IMR-90 (cell line): ENCODE measurements at regions not wholly inside any gene's neighbourhood (a gene's known extent, or its start where the extent isn't known, plus 50 kb on each side); places are given as distances from the start of the nearest gene placed in this dataset.

Experiments used
- ATAC-seq: fragments of 200-7000 bp; cut with Tn5 transposase; 2 replicates; pipeline ENCODE4 v1.9.1; 2020; ENCODE audit warnings: low read depth, mild to moderate bottlenecking, moderate library complexity
- BruUV-seq: library from RNA; stranded (reverse); fragments of 400-500 nt; replicated peaks from 2 replicates; lab custom pipeline; 2021; lab: Mats Ljungman, UMichigan
- CTCF ChIA-PET: fragments of 300-600 bp; formaldehyde crosslinking; extraction: SDS; loops from one replicate; lab custom pipeline; 2021; ENCODE audit warnings: antibody characterized with exemption; lab: Yijun Ruan, JAX
- POLR2A ChIA-PET: fragments of 300-600 bp; sonication (Branson Sonifier 250); formaldehyde crosslinking; loops from one replicate; lab custom pipeline; 2022; ENCODE audit warnings: antibody characterized with exemption; ENCODE audit not compliant: unreplicated experiment; lab: Charles Lee
- DNase-seq: peaks from one replicate; pipeline ENCODE4 v3.0.0; 2013
- H2AFZ ChIP-seq: replicated peaks from 2 replicates; pipeline ENCODE3; 2013; ENCODE audit warnings: low read length, mild to moderate bottlenecking; ENCODE audit not compliant: poor library complexity
- H2AK5ac ChIP-seq: 2 replicates; pipeline ENCODE4 v1.6.1; 2013; ENCODE audit warnings: low read depth, low read length, inconsistent platforms
- H2AK9ac ChIP-seq: replicated peaks from 2 replicates; pipeline ENCODE3; 2013; ENCODE audit warnings: mild to moderate bottlenecking, low read depth, low read length, moderate library complexity; ENCODE audit not compliant: poor library complexity
- H2BK120ac ChIP-seq: 2 replicates; pipeline ENCODE4 v1.6.1; 2013; ENCODE audit warnings: low read depth, low read length, inconsistent platforms
- H2BK15ac ChIP-seq: 3 replicates; pipeline ENCODE4 v1.6.1; 2013; ENCODE audit warnings: low read depth, low read length, inconsistent platforms
- H2BK20ac ChIP-seq: 2 replicates; pipeline ENCODE4 v1.6.1; 2013; ENCODE audit warnings: low read depth, mild to moderate bottlenecking, inconsistent platforms, low read length, moderate library complexity
- H2BK5ac ChIP-seq: 2 replicates; pipeline ENCODE4 v1.6.1; 2013; ENCODE audit warnings: mild to moderate bottlenecking, low read depth, low read length, inconsistent platforms; ENCODE audit not compliant: poor library complexity, severe bottlenecking
- H3K14ac ChIP-seq: replicated peaks from 2 replicates; pipeline ENCODE4 v1.6.1; 2013; ENCODE audit warnings: low read depth, low read length, inconsistent platforms
- H3K18ac ChIP-seq: 2 replicates; pipeline ENCODE4 v1.6.1; 2013; ENCODE audit warnings: low read depth, low read length, control low read depth
- H3K23ac ChIP-seq: 2 replicates; pipeline ENCODE4 v1.6.1; 2013; ENCODE audit warnings: low read depth, low read length, inconsistent platforms
- H3K27ac ChIP-seq: 2 replicates; pipeline ENCODE4 v1.5.1; 2013; ENCODE audit warnings: mild to moderate bottlenecking, control low read depth, low read length; ENCODE audit not compliant: insufficient read depth
- H3K27me3 ChIP-seq: 2 replicates; pipeline ENCODE4 v1.6.1; 2013; ENCODE audit warnings: low read length; ENCODE audit not compliant: control insufficient read depth, insufficient read depth
- H3K36me3 ChIP-seq: 2 replicates; pipeline ENCODE4 v1.6.1; 2013; ENCODE audit warnings: low read length, mixed read lengths; ENCODE audit not compliant: control insufficient read depth, insufficient read depth
- H3K4ac ChIP-seq: 2 replicates; pipeline ENCODE4 v1.6.1; 2013; ENCODE audit warnings: low read depth, low read length, inconsistent platforms
- H3K4me1 ChIP-seq: 2 replicates; pipeline ENCODE4 v1.6.1; 2013; ENCODE audit warnings: low read length, mixed read lengths; ENCODE audit not compliant: control insufficient read depth, insufficient read depth
- H3K4me2 ChIP-seq: 2 replicates; pipeline ENCODE4 v1.6.1; 2013; ENCODE audit warnings: low read depth, mild to moderate bottlenecking, control low read depth, low read length, moderate library complexity
- H3K4me3 ChIP-seq: 2 replicates; pipeline ENCODE4 v1.5.1; 2013; ENCODE audit warnings: low read depth, mild to moderate bottlenecking, control low read depth, low read length, moderate library complexity; ENCODE audit not compliant: insufficient read depth
- H3K56ac ChIP-seq: 2 replicates; pipeline ENCODE4 v1.6.1; 2013; ENCODE audit warnings: low read length, inconsistent platforms; ENCODE audit not compliant: insufficient read depth; ENCODE audit errors: extremely low read depth
- H3K79me1 ChIP-seq, 2 experiments: 2 replicates each; pipeline ENCODE4 v1.6.1; 2013; ENCODE audit warnings: low read length in 2 of 2, inconsistent platforms in 1 of 2, low read depth in 1 of 2
- H3K9ac ChIP-seq: 2 replicates; pipeline ENCODE4 v1.6.1; 2013; ENCODE audit warnings: low read depth, low read length, control low read depth
- H3K9me1 ChIP-seq: 2 replicates; pipeline ENCODE4 v1.6.1; 2013; ENCODE audit warnings: low read length, inconsistent platforms; ENCODE audit not compliant: insufficient read depth
- H3K9me3 ChIP-seq: 2 replicates; pipeline ENCODE4 v1.6.1; 2013; ENCODE audit warnings: low read length; ENCODE audit not compliant: control insufficient read depth, insufficient read depth
- H4K20me1 ChIP-seq: 2 replicates; pipeline ENCODE4 v1.6.1; 2013; ENCODE audit warnings: low read length, inconsistent platforms; ENCODE audit not compliant: insufficient read depth
- H4K5ac ChIP-seq: 2 replicates; pipeline ENCODE4 v1.6.1; 2013; ENCODE audit warnings: mild to moderate bottlenecking, low read depth, low read length, control low read depth
- H4K8ac ChIP-seq, 2 experiments: 2 replicates each; pipeline ENCODE4 v1.6.1; 2013; ENCODE audit warnings: low read depth in 2 of 2, low read length in 2 of 2, control low read depth in 1 of 2, inconsistent platforms in 1 of 2
- H4K91ac ChIP-seq: 2 replicates; pipeline ENCODE4 v1.6.1; 2013; ENCODE audit warnings: low read depth, low read length, inconsistent platforms; ENCODE audit not compliant: insufficient read depth
- CEBPB ChIP-seq: IDR thresholded peaks from 2 replicates; pipeline ENCODE4 v1.6.1; 2012; ENCODE audit warnings: low read depth, low read length, improper control_type of control experiment
- CHD1 ChIP-seq: IDR thresholded peaks from 2 replicates; pipeline ENCODE4 v1.6.1; 2012; ENCODE audit warnings: low read depth, low read length, improper control_type of control experiment
- FOS ChIP-seq: fragments of 150-350 bp; IDR thresholded peaks from 2 replicates; pipeline ENCODE4 v1.6.1; 2016; ENCODE audit warnings: low read depth, low read length
- MAFK ChIP-seq: IDR thresholded peaks from 2 replicates; pipeline ENCODE4 v1.6.1; 2012; ENCODE audit warnings: low read depth, low read length, improper control_type of control experiment
- MAZ ChIP-seq: IDR thresholded peaks from 2 replicates; pipeline ENCODE4 v1.6.1; 2012; ENCODE audit warnings: low read depth, mild to moderate bottlenecking, low read length, improper control_type of control experiment, moderate library complexity, borderline replicate concordance
- MXI1 ChIP-seq: IDR thresholded peaks from 2 replicates; pipeline ENCODE4 v1.6.1; 2012; ENCODE audit warnings: low read depth, mild to moderate bottlenecking, low read length, moderate library complexity, borderline replicate concordance
- POLR2A ChIP-seq: IDR thresholded peaks from 2 replicates; pipeline ENCODE4 v1.6.1; 2012; ENCODE audit warnings: mild to moderate bottlenecking, low read depth, low read length
- RAD21 ChIP-seq: IDR thresholded peaks from 2 replicates; pipeline ENCODE4 v1.6.1; 2012; ENCODE audit warnings: low read length, improper control_type of control experiment
- RCOR1 ChIP-seq: IDR thresholded peaks from 2 replicates; pipeline ENCODE4 v1.6.1; 2012; ENCODE audit warnings: mild to moderate bottlenecking, low read length, improper control_type of control experiment; ENCODE audit not compliant: insufficient replicate concordance
- RFX5 ChIP-seq: IDR thresholded peaks from 2 replicates; pipeline ENCODE4 v1.8.0; 2012; ENCODE audit warnings: low read depth, mild to moderate bottlenecking, low read length, moderate library complexity
- SMC3 ChIP-seq: fragments of 150-350 bp; IDR thresholded peaks from 2 replicates; pipeline ENCODE4 v1.6.1; 2016; ENCODE audit warnings: low read depth, mild to moderate bottlenecking, antibody characterized with exemption, low read length, moderate library complexity
- WGBS, 2 experiments: methylation state at CpG; one replicate each; pipeline versions ENCODE4 v1.1.5 to v1.1.7; 2013; ENCODE audit warnings: missing lambda C conversion rate in 2 of 2; ENCODE audit not compliant: insufficient read length in 1 of 2; ENCODE audit errors: extremely low coverage in 2 of 2; 5-methylcytosine and 5-hydroxymethylcytosine counted together
- dilution Hi-C: fragments of 300-500 bp; cut with HindIII; formaldehyde crosslinking; loops from one replicate; pipeline ENCODE4 v1.14.3; 2018; ENCODE audit warnings: low sequenced_read_pairs; ENCODE audit not compliant: unreplicated experiment
- in situ Hi-C: fragments of 300-500 bp; cut with MboI; formaldehyde crosslinking; loops from 3 replicates; pipeline ENCODE4 v1.14.3; 2019; ENCODE audit warnings: low sequenced_read_pairs, inconsistent platforms, mixed read lengths
- intact Hi-C: fragments of 100-400 bp; cut with micrococcal nuclease; formaldehyde crosslinking; loops from 2 replicates; pipeline ENCODE4 v1.10.0; 2022
- TF ChIP-seq, protein P1 (sequence below): fragments of 150-350 bp; IDR thresholded peaks from 2 replicates; pipeline ENCODE4 v1.6.1; 2017; ENCODE audit warnings: mild to moderate bottlenecking, antibody characterized with exemption, low read length, low read depth
- TF ChIP-seq, protein P2 (sequence below): fragments of 150-350 bp; IDR thresholded peaks from 2 replicates; pipeline ENCODE4 v1.6.1; 2016; ENCODE audit warnings: low read depth, mild to moderate bottlenecking, low read length, moderate library complexity, borderline replicate concordance
- TF ChIP-seq, protein P3 (sequence below): conservative IDR thresholded peaks from 2 replicates; pipeline ENCODE4 v1.5.1; 2012; ENCODE audit warnings: mild to moderate bottlenecking, low read depth, low read length, improper control_type of control experiment

- ChIA-PET POLR2A (no interaction called here), CTCF (no interaction called here)
- Histone ChIP-seq H3K23ac (no peak overlapping the region), H3K27ac (no peak overlapping the region), H3K9me1 (peaks cover 6% of the 10 kb centered on the region; the same call in 1 of the 2 replicates), H2BK120ac (no peak overlapping the region), H3K4ac (no peak overlapping the region), H3K4me1 (peaks cover 5% of the 10 kb centered on the region; the same call in 1 of the 2 replicates), H3K79me1 (no peaks in the 10 kb centered on the region), H3K27me3 (no peaks in the 10 kb centered on the region; the same call in 1 of the 2 replicates), H4K8ac (no peak overlapping the region), H2BK5ac (no peak overlapping the region), H3K56ac (no peak overlapping the region), H3K9me3 (no peaks in the 10 kb centered on the region), H4K91ac (no peak overlapping the region), H2AK9ac (no peak overlapping the region), H3K4me3 (no peak overlapping the region), H2BK15ac (no peak overlapping the region), H3K9ac (no peak overlapping the region), H2BK20ac (no peak overlapping the region), H3K14ac (no peak overlapping the region), H4K20me1 (no peaks in the 10 kb centered on the region), H3K36me3 (no peaks in the 10 kb centered on the region), H3K18ac (no peak overlapping the region), H3K4me2 (no peak overlapping the region), H2AFZ (no peak overlapping the region), H2AK5ac (no peak overlapping the region), H4K5ac (no peak overlapping the region)
- DNase-seq (no peak), ATAC-seq (no peak)
- dilution Hi-C loops (no loop called here), in situ Hi-C loops (no loop called here), intact Hi-C loops (no loop called here)
- TF ChIP-seq, protein P1, sequence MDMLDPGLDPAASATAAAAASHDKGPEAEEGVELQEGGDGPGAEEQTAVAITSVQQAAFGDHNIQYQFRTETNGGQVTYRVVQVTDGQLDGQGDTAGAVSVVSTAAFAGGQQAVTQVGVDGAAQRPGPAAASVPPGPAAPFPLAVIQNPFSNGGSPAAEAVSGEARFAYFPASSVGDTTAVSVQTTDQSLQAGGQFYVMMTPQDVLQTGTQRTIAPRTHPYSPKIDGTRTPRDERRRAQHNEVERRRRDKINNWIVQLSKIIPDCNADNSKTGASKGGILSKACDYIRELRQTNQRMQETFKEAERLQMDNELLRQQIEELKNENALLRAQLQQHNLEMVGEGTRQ: no peak
- TF ChIP-seq CHD1: no peak
- TF ChIP-seq RFX5: no peak
- no peak for TF ChIP-seq FOS
- no peak for TF ChIP-seq MAFK
- TF ChIP-seq POLR2A: no peak
- no peak for TF ChIP-seq MAZ
- TF ChIP-seq, protein P2, sequence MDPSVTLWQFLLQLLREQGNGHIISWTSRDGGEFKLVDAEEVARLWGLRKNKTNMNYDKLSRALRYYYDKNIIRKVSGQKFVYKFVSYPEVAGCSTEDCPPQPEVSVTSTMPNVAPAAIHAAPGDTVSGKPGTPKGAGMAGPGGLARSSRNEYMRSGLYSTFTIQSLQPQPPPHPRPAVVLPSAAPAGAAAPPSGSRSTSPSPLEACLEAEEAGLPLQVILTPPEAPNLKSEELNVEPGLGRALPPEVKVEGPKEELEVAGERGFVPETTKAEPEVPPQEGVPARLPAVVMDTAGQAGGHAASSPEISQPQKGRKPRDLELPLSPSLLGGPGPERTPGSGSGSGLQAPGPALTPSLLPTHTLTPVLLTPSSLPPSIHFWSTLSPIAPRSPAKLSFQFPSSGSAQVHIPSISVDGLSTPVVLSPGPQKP: no peak
- no peak for TF ChIP-seq RCOR1
- no peak for TF ChIP-seq MXI1
- no peak for TF ChIP-seq CEBPB
- no peak for TF ChIP-seq RAD21
- no peak for TF ChIP-seq SMC3
- TF ChIP-seq, protein P3, sequence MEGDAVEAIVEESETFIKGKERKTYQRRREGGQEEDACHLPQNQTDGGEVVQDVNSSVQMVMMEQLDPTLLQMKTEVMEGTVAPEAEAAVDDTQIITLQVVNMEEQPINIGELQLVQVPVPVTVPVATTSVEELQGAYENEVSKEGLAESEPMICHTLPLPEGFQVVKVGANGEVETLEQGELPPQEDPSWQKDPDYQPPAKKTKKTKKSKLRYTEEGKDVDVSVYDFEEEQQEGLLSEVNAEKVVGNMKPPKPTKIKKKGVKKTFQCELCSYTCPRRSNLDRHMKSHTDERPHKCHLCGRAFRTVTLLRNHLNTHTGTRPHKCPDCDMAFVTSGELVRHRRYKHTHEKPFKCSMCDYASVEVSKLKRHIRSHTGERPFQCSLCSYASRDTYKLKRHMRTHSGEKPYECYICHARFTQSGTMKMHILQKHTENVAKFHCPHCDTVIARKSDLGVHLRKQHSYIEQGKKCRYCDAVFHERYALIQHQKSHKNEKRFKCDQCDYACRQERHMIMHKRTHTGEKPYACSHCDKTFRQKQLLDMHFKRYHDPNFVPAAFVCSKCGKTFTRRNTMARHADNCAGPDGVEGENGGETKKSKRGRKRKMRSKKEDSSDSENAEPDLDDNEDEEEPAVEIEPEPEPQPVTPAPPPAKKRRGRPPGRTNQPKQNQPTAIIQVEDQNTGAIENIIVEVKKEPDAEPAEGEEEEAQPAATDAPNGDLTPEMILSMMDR: no peak
- 77% methylated on average over 3 of the region's 4 CpGs; no CpG with 5 or more reads in 1 of the 2 experiments for WGBS, 2 experiments
- BruUV-seq: no TSS peak
These were observed 260.9 kb downstream of the KLF13 start for GRCh38 chr15:31587583-31587982.
